B cell (primary cell): ENCODE measurements at regions not wholly inside any gene's neighbourhood (a gene's known extent, or its start where the extent isn't known, plus 50 kb on each side); places are given as distances from the start of the nearest gene placed in this dataset.

Experiments
- ATAC-seq: fragments of 200-7000 bp; cut with Tn5 transposase; one replicate; pipeline ENCODE4 v1.10.0; 2021; ENCODE audit warnings: low read depth, mild to moderate bottlenecking, moderate number of reproducible peaks, moderate library complexity
- CTCF ChIA-PET: fragments of 350-600 bp; sonication (Branson Sonifier 250); formaldehyde crosslinking; loops from one replicate; lab custom pipeline; 2021; ENCODE audit warnings: antibody characterized with exemption, inconsistent platforms; lab: Charles Lee
- POLR2A ChIA-PET: fragments of 350-600 bp; sonication (Branson Sonifier 250); formaldehyde crosslinking; loops from one replicate; lab custom pipeline; 2021; ENCODE audit warnings: antibody characterized with exemption; lab: Charles Lee
- DNase-seq: peaks from one replicate; pipeline ENCODE4 v3.0.0; 2013
- H2AFZ ChIP-seq: 2 replicates; pipeline ENCODE4 v1.6.1; 2012; ENCODE audit warnings: mild to moderate bottlenecking, low read depth, low read length; ENCODE audit not compliant: insufficient read depth, poor library complexity, severe bottlenecking
- H3K27ac ChIP-seq, 2 donors: 1 replicate in 1 of 2; 2 replicates in 1 of 2; pipeline ENCODE4 v1.5.1; 2012 to 2013; ENCODE audit warnings: low read length in 2 of 2, mild to moderate bottlenecking in 2 of 2, moderate library complexity in 1 of 2
- H3K27me3 ChIP-seq, 4 experiments: fragments of 200-600 bp in 1 of 4; sonication (generic) in 1 of 4; replicated peaks in 1 of 4; 1 replicate in 2 of 4; 2 replicates in 2 of 4; pipeline versions ENCODE4 v1.6.1 to v1.7.0; 2013 to 2016; ENCODE audit warnings: low read length in 3 of 4, mild to moderate bottlenecking in 2 of 4, mixed read lengths in 1 of 4, moderate library complexity in 1 of 4; ENCODE audit not compliant: insufficient read depth in 4 of 4, control insufficient read depth in 3 of 4; ENCODE audit errors: control extremely low read depth in 1 of 4
- H3K36me3 ChIP-seq, 2 experiments: replicated peaks in 1 of 2; 1 replicate in 1 of 2; 2 replicates in 1 of 2; pipeline versions ENCODE4 v1.6.1 to v1.7.1; 2013; ENCODE audit warnings: low read length in 1 of 2; ENCODE audit not compliant: insufficient read depth in 2 of 2, control insufficient read depth in 1 of 2; ENCODE audit errors: control extremely low read depth in 1 of 2, extremely low read depth in 1 of 2
- H3K4me1 ChIP-seq, 2 donors: fragments of 200-600 bp in 1 of 2; sonication (generic) in 1 of 2; 1 replicate in 1 of 2; 2 replicates in 1 of 2; pipeline versions ENCODE4 v1.5.1 to v1.6.1; 2013 to 2017; ENCODE audit warnings: low read length in 2 of 2; ENCODE audit not compliant: control insufficient read depth in 2 of 2, insufficient read depth in 2 of 2
- H3K4me2 ChIP-seq: replicated peaks from 2 replicates; pipeline ENCODE3; 2012; ENCODE audit warnings: mild to moderate bottlenecking, low read depth, low read length; ENCODE audit not compliant: poor library complexity, severe bottlenecking
- H3K4me3 ChIP-seq, 5 experiments: fragments of 200-600 bp in 1 of 5; sonication (generic) in 1 of 5; 1 replicate in 3 of 5; 2 replicates in 2 of 5; pipeline versions ENCODE4 v1.5.1 to v1.7.0; 2011 to 2016; ENCODE audit warnings: low read length in 4 of 5, mild to moderate bottlenecking in 4 of 5, low read depth in 2 of 5, control low read depth in 1 of 5, moderate library complexity in 1 of 5; ENCODE audit not compliant: insufficient read depth in 1 of 5; ENCODE audit errors: control extremely low read depth in 1 of 5, extremely low read depth in 1 of 5
- H3K79me2 ChIP-seq: fragments of 200-600 bp; sonication (generic); one replicate; pipeline ENCODE4 v1.6.0; 2016; ENCODE audit warnings: low read length; ENCODE audit not compliant: control insufficient read depth, insufficient read depth
- H3K9ac ChIP-seq: fragments of 200-600 bp; sonication (generic); 2 replicates; pipeline ENCODE4 v1.6.1; 2017; ENCODE audit warnings: mild to moderate bottlenecking, low read length, moderate library complexity
- H3K9me3 ChIP-seq, 3 donors: one replicate each; pipeline versions ENCODE4 v1.6.1 to v1.7.1; 2013; ENCODE audit warnings: low read length in 2 of 3; ENCODE audit not compliant: control insufficient read depth in 2 of 3, insufficient read depth in 1 of 3; ENCODE audit errors: control extremely low read depth in 1 of 3
- H4K20me1 ChIP-seq: 2 replicates; pipeline ENCODE4 v1.6.0; 2012; ENCODE audit warnings: mild to moderate bottlenecking, low read length; ENCODE audit not compliant: insufficient read depth, control insufficient read depth, poor library complexity, severe bottlenecking
- H3K27ac Mint-ChIP-seq: one replicate; pipeline ENCODE4 v1.8.0; 2021; ENCODE audit warnings: mixed read lengths
- H3K27me3 Mint-ChIP-seq: one replicate; pipeline ENCODE4 v1.8.0; 2021; ENCODE audit warnings: mixed read lengths
- H3K4me1 Mint-ChIP-seq: one replicate; pipeline ENCODE4 v1.8.0; 2021; ENCODE audit warnings: mixed read lengths
- H3K4me3 Mint-ChIP-seq: one replicate; pipeline ENCODE4 v1.8.0; 2021; ENCODE audit warnings: mixed read lengths
- H3K9me3 Mint-ChIP-seq: one replicate; pipeline ENCODE4 v1.8.0; 2022; ENCODE audit warnings: mixed read lengths; ENCODE audit not compliant: insufficient read depth
- CTCF ChIP-seq: fragments of 200-600 bp; IDR thresholded peaks from one replicate; pipeline ENCODE4 v1.8.0; 2022; ENCODE audit warnings: antibody characterized with exemption, mild to moderate bottlenecking
- EZH2 ChIP-seq: IDR thresholded peaks from 2 replicates; pipeline ENCODE4 v1.6.1; 2012; ENCODE audit warnings: borderline replicate concordance, low read depth, mild to moderate bottlenecking, moderate library complexity, low read length; ENCODE audit not compliant: insufficient read depth, poor library complexity, severe bottlenecking
- WGBS: methylation state at CpG from one replicate; pipeline ENCODE4 v1.1.5; 2013; ENCODE audit warnings: missing lambda C conversion rate; ENCODE audit not compliant: insufficient coverage; 5-methylcytosine and 5-hydroxymethylcytosine counted together
- intact Hi-C: fragments of 100-400 bp; cut with micrococcal nuclease; formaldehyde crosslinking; loops from one replicate; pipeline ENCODE4 v1.10.0; 2022

GRCh38 chr17:77534137-77534536 lies 393.4 kb downstream of the SEC14L1 start:
- DNase-seq: no peak
- no peak for ATAC-seq
- Histone ChIP-seq H3K9me3 (peaks cover 0 to 13% (median 4%) of the 10 kb centered on the region in 3 donors), H3K27me3 (peaks cover 0 to 18% (median 3%) of the 10 kb centered on the region in 4 experiments), H3K27ac (no peak overlapping the region), H3K4me1 (peaks cover 5% of the 10 kb centered on the region in 2 donors), H3K4me2 (no peak overlapping the region), H4K20me1 (no peaks in the 10 kb centered on the region), H3K36me3 (no peaks in the 10 kb centered on the region), H3K4me3 (no peak overlapping the region), H3K9ac (no peak overlapping the region), H3K79me2 (no peaks in the 10 kb centered on the region), H2AFZ (no peak overlapping the region)
- H3K4me3 Mint-ChIP-seq: no peak overlapping the region
- 80% methylated on average over 2 of the region's 5 CpGs for WGBS
- peaks cover 6% of the 10 kb centered on the region for H3K9me3 Mint-ChIP-seq
- POLR2A ChIA-PET: no interaction called here
- TF ChIP-seq CTCF: no peak
- no peak for TF ChIP-seq EZH2
- CTCF ChIA-PET: no interaction called here
- no peak overlapping the region for H3K27ac Mint-ChIP-seq
- peaks cover 33% of the 10 kb centered on the region for H3K27me3 Mint-ChIP-seq
- peaks cover 3% of the 10 kb centered on the region for H3K4me1 Mint-ChIP-seq
- intact Hi-C loops: no loop called here

- H3K4me3 ChIP-seq: no peak overlapping the region
- no peak overlapping the region for H2AFZ ChIP-seq
- intact Hi-C loops: no loop called here
- Mint-ChIP-seq H3K9me3 (peaks cover 6% of the 10 kb centered on the region), H3K4me3 (no peak overlapping the region), H3K27me3 (peaks cover 31% of the 10 kb centered on the region), H3K4me1 (no peaks in the 10 kb centered on the region), H3K27ac (no peak overlapping the region)
- DNase-seq (no peak), ATAC-seq (no peak)
- no peaks in the 10 kb centered on the region for H4K20me1 ChIP-seq
- ChIA-PET CTCF (interaction anchor here (1.0 kb wide), 1 partner anchor 483 kb away, joined by 3 read pairs; no protein-coding TSS in a partner anchor), POLR2A (no interaction called here)
- H3K79me2 ChIP-seq: no peaks in the 10 kb centered on the region
- WGBS: 58% methylated on average over 4 of the region's 10 CpGs
- no peak overlapping the region for H3K27ac ChIP-seq
- peaks cover 0 to 13% (median 4%) of the 10 kb centered on the region in 3 donors for H3K9me3 ChIP-seq
- H3K9ac ChIP-seq: no peak overlapping the region
- TF ChIP-seq CTCF: no peak
- no peaks in the 10 kb centered on the region for H3K4me1 ChIP-seq
- H3K36me3 ChIP-seq: no peaks in the 10 kb centered on the region
- H3K27me3 ChIP-seq: peaks cover 0 to 8% (median 0%) of the 10 kb centered on the region in 4 experiments
- H3K4me2 ChIP-seq: no peak overlapping the region
Measured at GRCh38 chr17:77535435-77535834, 394.7 kb downstream of the SEC14L1 start.
